Tibial nerve (tissue), 4 donors: ENCODE measurements at regions not wholly inside any gene's neighbourhood (a gene's known extent, or its start where the extent isn't known, plus 50 kb on each side); places are given as distances from the start of the nearest gene placed in this dataset.

Source experiments
- DNase-seq, 2 donors: peaks; one replicate each; pipeline ENCODE4 v3.0.0-alpha.2; 2019; ENCODE audit warnings: low spot score in 2 of 2
- H3K27ac ChIP-seq, 4 donors: fragments of 200-600 bp; sonication (generic) in 3 of 4; one replicate each; pipeline ENCODE4 v1.5.1; 2017 to 2019; ENCODE audit warnings: mild to moderate bottlenecking in 1 of 4
- H3K27me3 ChIP-seq, 2 donors: fragments of 200-600 bp; sonication (generic) in 1 of 2; one replicate each; pipeline versions ENCODE4 v1.5.1 to v1.6.0; 2017 to 2019
- H3K36me3 ChIP-seq, 3 donors: fragments of 200-600 bp; sonication (generic); one replicate each; pipeline ENCODE4 v1.5.1; 2018 to 2019
- H3K4me1 ChIP-seq, 4 donors: fragments of 200-600 bp; sonication (generic) in 3 of 4; one replicate each; pipeline ENCODE4 v1.5.1; 2017 to 2019
- H3K4me3 ChIP-seq, 4 donors: fragments of 200-600 bp; sonication (generic) in 3 of 4; one replicate each; pipeline ENCODE4 v1.5.1; 2017 to 2019; ENCODE audit warnings: mild to moderate bottlenecking in 1 of 4, moderate library complexity in 1 of 4
- H3K9me3 ChIP-seq, 4 donors: fragments of 200-600 bp; sonication (generic) in 3 of 4; one replicate each; pipeline ENCODE4 v1.5.1; 2017 to 2019
- EP300 ChIP-seq, 2 donors: sonication (generic); formaldehyde crosslinking; IDR thresholded peaks; one replicate each; pipeline ENCODE4 v1.6.1; 2017; ENCODE audit warnings: antibody characterized with exemption in 2 of 2, mild to moderate bottlenecking in 1 of 2
- POLR2A ChIP-seq, 2 donors: fragments of 450-650 bp; IDR thresholded peaks; one replicate each; pipeline ENCODE4 v1.6.1; 2017; ENCODE audit warnings: antibody characterized with exemption in 2 of 2, mild to moderate bottlenecking in 2 of 2, moderate library complexity in 2 of 2
- WGBS, 2 donors: methylation state at CpG; one replicate each; pipeline ENCODE4 v1.1.5; 2018; 5-methylcytosine and 5-hydroxymethylcytosine counted together
- TF ChIP-seq, protein P1 (sequence below), 5 experiments: fragments of 200-600 bp in 3 of 5; fragments of 450-650 bp in 2 of 5; sonication (generic) in 3 of 5; IDR thresholded peaks; one replicate each; pipeline ENCODE4 v1.5.1; 2016 to 2019; ENCODE audit warnings: antibody characterized with exemption in 5 of 5, mild to moderate bottlenecking in 3 of 5, moderate library complexity in 2 of 5

DNA sequence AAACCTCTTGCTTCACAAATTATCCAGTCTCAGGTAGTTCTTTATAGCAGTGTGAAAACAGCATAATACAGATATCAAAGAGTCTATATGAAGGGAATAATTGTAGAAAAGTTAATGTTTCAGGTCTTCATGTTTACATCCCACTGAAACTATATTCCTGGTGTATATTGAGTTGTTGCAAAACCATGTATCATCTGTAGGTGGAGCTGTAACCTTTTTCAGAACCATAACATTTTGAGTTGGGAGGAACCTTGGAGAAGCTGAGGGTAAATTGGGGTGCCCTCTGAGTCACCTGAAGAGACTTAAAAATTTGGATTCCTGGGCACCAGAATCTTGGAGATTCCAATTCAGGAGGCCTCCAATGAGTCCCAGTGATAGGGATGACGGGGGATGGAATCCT, 51.9 kb upstream of the TAPT1 start:
- Histone ChIP-seq H3K27me3 (no peaks in the 10 kb centered on the region), H3K36me3 (peaks cover 0 to 3% (median 0%) of the 10 kb centered on the region in 3 donors), H3K4me1 (no peaks in the 10 kb centered on the region), H3K9me3 (peaks cover 0 to 10% (median 0%) of the 10 kb centered on the region in 4 donors), H3K4me3 (no peak overlapping the region), H3K27ac (no peak overlapping the region)
- DNase-seq, result no peak
- WGBS, 2 donors, result 90% methylated on average over 1 of the region's 1 CpG
- TF ChIP-seq, protein P1, sequence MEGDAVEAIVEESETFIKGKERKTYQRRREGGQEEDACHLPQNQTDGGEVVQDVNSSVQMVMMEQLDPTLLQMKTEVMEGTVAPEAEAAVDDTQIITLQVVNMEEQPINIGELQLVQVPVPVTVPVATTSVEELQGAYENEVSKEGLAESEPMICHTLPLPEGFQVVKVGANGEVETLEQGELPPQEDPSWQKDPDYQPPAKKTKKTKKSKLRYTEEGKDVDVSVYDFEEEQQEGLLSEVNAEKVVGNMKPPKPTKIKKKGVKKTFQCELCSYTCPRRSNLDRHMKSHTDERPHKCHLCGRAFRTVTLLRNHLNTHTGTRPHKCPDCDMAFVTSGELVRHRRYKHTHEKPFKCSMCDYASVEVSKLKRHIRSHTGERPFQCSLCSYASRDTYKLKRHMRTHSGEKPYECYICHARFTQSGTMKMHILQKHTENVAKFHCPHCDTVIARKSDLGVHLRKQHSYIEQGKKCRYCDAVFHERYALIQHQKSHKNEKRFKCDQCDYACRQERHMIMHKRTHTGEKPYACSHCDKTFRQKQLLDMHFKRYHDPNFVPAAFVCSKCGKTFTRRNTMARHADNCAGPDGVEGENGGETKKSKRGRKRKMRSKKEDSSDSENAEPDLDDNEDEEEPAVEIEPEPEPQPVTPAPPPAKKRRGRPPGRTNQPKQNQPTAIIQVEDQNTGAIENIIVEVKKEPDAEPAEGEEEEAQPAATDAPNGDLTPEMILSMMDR (IDR thresholded peaks at IDR 0.05), result no peak
- TF ChIP-seq POLR2A (IDR thresholded peaks at IDR 0.05), result no peak
- no peak for TF ChIP-seq EP300 (IDR thresholded peaks at IDR 0.05)
